Brain pericyte (primary cell): ENCODE measurements at regions not wholly inside any gene's neighbourhood (a gene's known extent, or its start where the extent isn't known, plus 50 kb on each side); places are given as distances from the start of the nearest gene placed in this dataset.

ENCODE experiments used
- DNase-seq: peaks from one replicate; pipeline ENCODE4 v3.0.0-alpha.2; 2012; ENCODE audit warnings: low read depth, low spot score

GRCh38 chr4:32506067-32506466 is 1785.9 kb downstream of the PCDH7 start:
- DNase-seq = no peak

DNA sequence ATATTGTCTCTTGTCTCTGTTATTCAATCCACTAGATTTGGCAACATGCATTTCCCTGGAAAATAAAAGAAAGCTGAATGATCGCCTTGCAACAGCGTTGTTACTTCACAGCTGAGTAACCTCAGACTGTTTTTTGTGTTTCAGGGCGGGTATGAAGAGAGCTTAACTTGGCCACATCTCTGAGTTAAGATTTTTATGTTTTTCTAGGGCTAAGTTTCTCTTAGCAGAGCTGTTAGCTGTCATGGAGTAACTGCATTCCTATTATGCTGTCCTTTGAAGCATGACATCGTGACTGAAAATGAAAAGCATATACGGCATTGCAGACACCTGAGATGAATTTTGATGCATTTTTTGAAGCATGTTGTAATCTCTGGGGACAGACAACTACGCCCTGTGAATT is 1798.9 kb downstream of the PCDH7 start:
- DNase-seq = no peak

GRCh38 chr4:32525420-32525819 is 1805.3 kb downstream of the PCDH7 start:
- DNase-seq = no peak

DNA sequence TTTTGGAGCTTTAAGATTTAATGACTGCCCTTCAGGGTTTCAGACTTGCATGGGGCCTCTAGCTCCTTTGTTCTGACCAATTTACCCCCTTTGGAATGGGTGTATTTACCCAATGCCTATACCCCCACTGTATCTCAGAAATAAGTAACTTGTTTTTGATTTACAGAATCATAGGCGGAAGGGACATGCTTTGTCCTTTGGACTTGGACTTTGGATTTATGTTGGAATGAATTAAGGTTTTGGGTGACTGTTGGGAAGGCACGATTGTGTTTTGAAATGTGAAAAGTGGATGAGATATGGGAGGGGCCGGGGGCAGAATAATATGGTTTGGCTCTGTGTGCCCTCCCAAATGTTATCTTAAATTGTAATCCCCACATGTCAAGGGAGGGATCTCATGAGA is 1824.7 kb downstream of the PCDH7 start:
- no peak for DNase-seq

DNA sequence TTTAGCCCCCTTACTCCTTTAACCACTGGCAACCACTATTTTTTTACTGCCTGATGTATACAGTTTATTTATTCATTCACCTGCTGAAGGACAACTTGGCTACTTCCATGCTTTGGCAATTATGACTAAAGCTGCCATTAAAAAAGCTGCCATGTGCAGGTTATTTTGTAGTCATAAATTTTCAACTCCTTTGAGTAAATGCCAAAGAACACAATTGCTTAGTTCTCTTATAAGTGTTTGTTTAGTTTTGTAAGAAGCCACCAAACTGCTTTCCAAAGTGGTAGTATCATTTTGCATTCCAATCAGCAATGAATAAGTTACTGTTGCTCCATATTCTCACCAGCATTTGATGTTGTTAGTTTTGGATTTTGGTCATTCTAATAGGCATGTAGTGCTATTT is 1831.8 kb downstream of the PCDH7 start:
- DNase-seq = no peak

DNA sequence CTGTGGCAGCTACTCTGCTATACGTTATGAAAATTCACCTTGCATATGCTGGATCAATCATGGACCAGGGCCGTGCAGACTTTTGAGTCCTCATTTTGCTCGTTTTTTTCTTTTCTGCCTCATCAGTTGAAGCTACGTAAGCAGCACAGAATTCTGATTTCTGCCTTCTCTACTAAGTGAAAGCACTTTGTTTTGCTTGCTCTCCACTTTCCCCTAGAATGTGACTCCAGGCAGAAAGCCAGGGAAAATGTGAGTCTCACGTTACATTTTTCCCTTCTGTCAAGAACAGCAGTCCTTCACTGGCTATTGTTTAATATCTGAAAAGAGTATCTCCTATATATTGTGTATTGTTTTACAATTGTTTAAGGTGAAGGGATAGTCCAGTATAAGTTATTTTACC is 1840.1 kb downstream of the PCDH7 start:
- peak; percentile 3 for DNase-seq

GRCh38 chr4:32562010-32562409 is 1841.8 kb downstream of the PCDH7 start:
- no peak for DNase-seq

DNA sequence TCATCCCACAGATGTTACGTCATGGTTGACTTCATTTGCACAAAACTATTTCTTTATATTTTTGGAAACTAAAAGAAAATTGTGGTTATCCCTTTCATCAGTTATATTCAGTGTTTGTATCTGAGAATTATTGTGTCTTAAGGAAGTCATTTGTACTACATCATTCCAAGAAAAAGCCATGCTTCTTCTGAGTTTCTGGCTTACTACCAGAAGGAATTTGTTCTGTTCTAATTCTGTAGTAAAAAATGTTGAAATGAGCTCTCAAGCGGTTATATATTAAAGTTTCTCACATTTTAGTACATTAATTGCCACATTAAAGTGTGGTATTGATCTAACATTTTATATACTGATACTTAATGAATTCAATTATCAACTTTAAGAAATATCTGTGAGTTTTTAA is 1844.5 kb downstream of the PCDH7 start:
- no peak for DNase-seq

- no peak for DNase-seq
These were observed 1849.7 kb downstream of the PCDH7 start for GRCh38 chr4:32569861-32570260.

DNA sequence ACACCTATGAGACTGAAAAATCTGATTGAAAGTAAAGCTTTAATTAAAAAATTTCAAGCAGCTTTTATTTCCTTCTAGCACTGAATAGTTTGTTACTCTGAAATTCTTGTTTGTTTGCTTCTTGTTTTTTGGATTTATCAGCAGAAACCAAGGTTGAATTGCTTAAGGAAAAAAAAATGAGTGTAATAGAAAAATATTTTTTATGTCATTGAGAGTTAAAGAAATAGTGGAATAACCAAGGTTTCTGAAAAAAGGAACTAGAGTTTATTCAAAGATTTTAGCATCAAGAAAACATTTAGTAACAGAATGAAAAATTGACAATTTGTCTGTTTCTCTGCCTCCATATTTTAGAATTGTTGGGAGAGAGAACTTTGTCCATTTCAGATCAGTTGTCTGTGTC is 1852.2 kb downstream of the PCDH7 start:
- no peak for DNase-seq

GRCh38 chr4:32574803-32575202 is 1854.6 kb downstream of the PCDH7 start:
- DNase-seq = no peak

GRCh38 chr4:32589097-32589496 is 1868.9 kb downstream of the PCDH7 start:
- DNase-seq = no peak

- DNase-seq = no peak
These were observed 1869.7 kb downstream of the PCDH7 start for GRCh38 chr4:32589853-32590252.

- no peak for DNase-seq
These were observed 1877.2 kb downstream of the PCDH7 start for GRCh38 chr4:32597354-32597753.

- DNase-seq = no peak
These were observed 1881.7 kb downstream of the PCDH7 start for GRCh38 chr4:32601848-32602247.

DNA sequence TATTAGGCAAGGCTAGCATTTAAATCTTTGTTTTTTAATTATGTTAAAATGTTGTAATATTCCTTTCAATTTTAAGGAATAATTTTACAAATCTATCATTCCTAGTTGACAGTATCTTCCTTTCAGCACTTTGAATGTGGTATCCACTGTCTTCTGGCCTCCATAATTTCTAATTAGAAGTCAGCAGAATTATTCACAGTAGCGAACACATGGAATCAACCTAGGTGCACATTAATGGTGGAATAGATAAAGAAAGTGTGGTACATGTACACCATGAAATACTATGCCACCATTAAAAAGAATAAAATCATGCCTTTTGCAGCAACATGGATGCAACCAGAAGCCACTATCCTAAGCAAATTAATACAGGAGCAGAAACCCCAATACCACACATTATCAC is 1887.8 kb downstream of the PCDH7 start:
- no peak for DNase-seq

GRCh38 chr4:32624943-32625603 is 1904.9 kb downstream of the PCDH7 start:
- no peak for DNase-seq

- no peak for DNase-seq
These were observed 1905.6 kb downstream of the PCDH7 start for GRCh38 chr4:32625687-32626337.

GRCh38 chr4:32631831-32632230 is 1911.7 kb downstream of the PCDH7 start:
- no peak for DNase-seq

DNA sequence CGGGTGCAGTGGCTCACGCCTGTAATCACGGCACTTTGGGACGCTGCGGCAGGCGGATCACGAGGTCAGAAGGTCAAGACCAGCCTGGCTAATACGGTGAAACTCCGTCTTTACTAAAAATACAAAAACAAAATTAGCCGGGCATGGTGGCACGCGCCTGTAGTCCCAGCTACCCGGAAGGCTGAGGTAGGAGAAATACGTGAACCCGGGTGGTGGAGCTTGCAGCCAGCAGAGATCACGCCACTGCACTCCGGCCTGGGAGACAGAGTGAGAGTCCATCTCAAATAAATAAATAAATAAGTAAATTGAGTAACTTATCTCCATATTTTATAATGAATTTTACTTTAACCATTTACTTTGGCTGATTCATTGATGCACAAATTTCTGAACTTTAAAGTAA is 1913.3 kb downstream of the PCDH7 start:
- DNase-seq = no peak

DNA sequence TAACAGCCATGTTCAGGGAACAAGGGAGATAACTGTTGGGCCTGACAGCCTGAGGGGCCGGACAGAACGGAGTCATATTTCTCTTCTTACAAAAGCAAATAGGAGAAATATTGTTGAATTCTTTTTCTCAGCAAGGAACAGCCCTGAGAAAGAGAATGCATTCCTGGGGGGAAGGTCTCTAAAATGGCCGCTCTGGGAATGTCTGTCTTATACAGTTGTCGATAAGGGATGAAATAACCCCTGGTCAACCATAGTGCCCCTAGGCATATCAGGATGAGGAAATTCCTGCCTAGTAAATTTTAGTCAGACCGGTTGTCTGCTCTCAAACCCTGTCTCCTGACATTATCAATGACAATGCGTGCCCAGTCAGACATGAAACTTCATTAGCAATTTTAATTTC is 1925.5 kb downstream of the PCDH7 start:
- no peak for DNase-seq

DNA sequence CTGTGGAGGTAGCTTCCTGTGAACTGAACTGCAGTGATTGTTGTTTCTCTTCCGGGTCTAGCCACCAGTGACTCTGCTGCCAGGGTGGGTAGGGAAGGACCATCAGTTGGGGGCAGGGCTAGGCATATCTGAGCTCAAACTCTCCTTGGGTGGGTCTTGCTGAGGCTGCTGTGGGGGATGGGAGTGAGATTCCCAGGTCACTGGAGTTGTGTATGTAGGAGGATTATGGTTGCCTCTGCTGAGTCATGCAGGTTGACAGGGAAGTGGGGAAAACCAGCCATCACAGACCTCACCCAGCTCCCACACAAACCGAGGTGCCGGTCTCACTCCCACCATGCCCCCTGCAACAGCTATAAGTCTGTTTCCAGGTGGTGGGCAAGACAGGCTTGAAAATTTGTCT is 1937.8 kb downstream of the PCDH7 start:
- DNase-seq = no peak

DNA sequence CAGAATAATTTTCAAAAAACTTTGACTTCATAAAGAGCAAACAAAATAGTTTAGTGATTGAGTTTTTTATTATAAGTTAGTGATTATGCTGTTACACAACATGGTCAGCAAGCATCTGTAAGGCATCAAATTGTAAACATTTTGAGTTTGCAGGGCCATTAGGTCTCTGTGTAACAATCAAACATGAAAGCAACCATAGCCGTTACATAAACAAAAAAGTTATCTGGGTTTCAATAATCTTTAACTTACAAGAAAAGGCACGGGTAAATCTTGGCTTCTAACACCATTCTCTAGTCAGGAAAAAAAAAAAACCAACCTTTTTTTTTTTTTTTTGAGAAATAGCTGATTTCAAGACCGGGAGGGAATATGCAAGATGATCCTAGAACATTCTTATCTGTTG is 1941.1 kb downstream of the PCDH7 start:
- no peak for DNase-seq

DNA sequence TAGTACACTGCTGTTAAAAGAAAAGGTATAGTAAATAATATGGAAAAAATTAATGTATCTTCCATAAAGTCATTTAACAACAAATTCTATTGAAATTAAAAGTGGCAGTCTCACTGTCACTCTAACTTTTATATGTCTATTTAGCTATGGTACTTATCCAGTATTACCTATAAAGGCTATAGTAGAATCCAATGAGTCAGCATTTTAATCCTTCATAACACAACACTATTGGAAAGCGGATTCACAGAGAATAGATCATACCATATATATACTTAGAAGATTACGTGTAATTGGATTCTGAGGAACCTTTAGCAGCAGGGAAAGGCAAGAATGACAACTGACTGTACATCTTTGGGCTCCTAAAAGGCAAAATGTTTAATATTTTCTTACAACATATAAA is 1942.6 kb downstream of the PCDH7 start:
- DNase-seq = no peak
